MG63 (cell line): ENCODE measurements at regions not wholly inside any gene's neighbourhood (a gene's known extent, or its start where the extent isn't known, plus 50 kb on each side); places are given as distances from the start of the nearest gene placed in this dataset.
"Not testable (repeated sequence)": the region's sequence is repeated elsewhere in the genome, so short reads cannot be mapped to it uniquely, and the experiment has no call there.

Source experiments
- DNase-seq: peaks from one replicate; pipeline ENCODE4 v3.0.0-alpha.2; 2020
- H3K27me3 ChIP-seq: fragments of 250-450 bp; sonication (Bioruptor Pico); 2 replicates; pipeline ENCODE4 v1.5.1; 2020; ENCODE audit warnings: mild to moderate bottlenecking, moderate library complexity
- H3K36me3 ChIP-seq: fragments of 250-450 bp; sonication (Bioruptor Pico); 2 replicates; pipeline ENCODE4 v1.5.1; 2020; ENCODE audit warnings: mild to moderate bottlenecking, moderate library complexity
- H3K4me3 ChIP-seq: fragments of 250-450 bp; sonication (Bioruptor Pico); 2 replicates; pipeline ENCODE4 v1.5.1; 2020; ENCODE audit warnings: mild to moderate bottlenecking, moderate library complexity
- H3K9me3 ChIP-seq: fragments of 250-450 bp; sonication (Bioruptor Pico); 2 replicates; pipeline ENCODE4 v1.5.1; 2020; ENCODE audit warnings: mild to moderate bottlenecking, moderate library complexity

DNA sequence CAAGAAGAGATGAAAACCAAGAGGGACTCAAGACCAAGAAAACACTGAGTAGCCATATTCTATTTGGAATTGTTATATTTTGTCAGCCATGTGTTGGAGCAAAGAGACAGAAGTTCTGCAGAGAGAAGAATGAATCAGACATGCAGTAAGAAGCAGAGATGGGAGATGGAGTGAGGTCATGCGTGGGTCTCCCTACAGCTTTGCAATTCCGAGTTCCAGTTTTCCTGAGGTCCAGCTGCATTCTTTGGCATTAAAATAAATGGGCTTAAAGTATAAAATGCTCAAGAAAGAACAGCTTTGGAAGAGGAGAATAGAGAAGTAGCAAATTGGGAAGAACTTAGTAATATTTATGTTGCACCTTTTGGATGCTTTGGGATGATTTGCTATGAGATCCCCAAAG lies 361.6 kb downstream of the NPR3 start:
- Histone ChIP-seq H3K36me3 (no peaks in the 10 kb centered on the region), H3K9me3 (no peaks in the 10 kb centered on the region), H3K27me3 (no peaks in the 10 kb centered on the region), H3K4me3 (no peak overlapping the region)
- DNase-seq = no peak

- no peak for DNase-seq
- Histone ChIP-seq H3K36me3 (no peaks in the 10 kb centered on the region), H3K9me3 (no peaks in the 10 kb centered on the region), H3K27me3 (no peaks in the 10 kb centered on the region), H3K4me3 (no peak overlapping the region)
Observed at GRCh38 chr5:33073881-33074327, 362.8 kb downstream of the NPR3 start.

GRCh38 chr5:33074548-33074947 lies 363.4 kb downstream of the NPR3 start:
- Histone ChIP-seq H3K4me3 (no peak overlapping the region), H3K9me3 (no peaks in the 10 kb centered on the region), H3K27me3 (no peaks in the 10 kb centered on the region), H3K36me3 (no peaks in the 10 kb centered on the region)
- DNase-seq = no peak

GRCh38 chr5:33075731-33076130 lies 364.6 kb downstream of the NPR3 start:
- Histone ChIP-seq H3K36me3 (no peaks in the 10 kb centered on the region), H3K4me3 (no peak overlapping the region), H3K27me3 (no peaks in the 10 kb centered on the region), H3K9me3 (no peaks in the 10 kb centered on the region)
- DNase-seq = no peak

GRCh38 chr5:33079548-33079947 lies 361.2 kb upstream of the TARS1 start:
- H3K36me3 ChIP-seq = no peaks in the 10 kb centered on the region
- no peaks in the 10 kb centered on the region for H3K27me3 ChIP-seq
- no peak for DNase-seq
- H3K9me3 ChIP-seq = no peaks in the 10 kb centered on the region
- no peak overlapping the region for H3K4me3 ChIP-seq

DNA sequence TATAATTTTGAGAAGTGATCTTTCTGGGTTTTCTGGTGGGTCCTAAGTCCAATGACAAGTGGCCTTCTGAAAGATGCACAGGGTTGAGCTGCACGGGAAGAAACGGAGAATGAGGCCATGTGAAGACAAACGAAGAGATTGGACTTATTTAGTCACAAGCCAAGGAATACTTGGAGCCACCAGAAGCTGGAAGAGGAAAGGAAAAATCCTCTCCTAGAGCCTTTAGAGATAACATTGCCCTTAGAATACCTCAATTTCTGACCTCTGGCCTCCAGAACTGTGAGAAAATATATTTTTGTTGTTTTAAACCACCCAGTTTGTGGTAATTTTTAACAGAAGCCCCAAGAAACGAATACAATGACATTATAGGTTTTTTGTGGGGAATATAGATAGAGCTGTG lies 360.5 kb upstream of the TARS1 start:
- H3K27me3 ChIP-seq = no peaks in the 10 kb centered on the region
- no peaks in the 10 kb centered on the region for H3K9me3 ChIP-seq
- no peak overlapping the region for H3K4me3 ChIP-seq
- no peaks in the 10 kb centered on the region for H3K36me3 ChIP-seq
- no peak for DNase-seq

- peaks cover 8% of the 10 kb centered on the region for H3K9me3 ChIP-seq
- no peaks in the 10 kb centered on the region for H3K27me3 ChIP-seq
- H3K4me3 ChIP-seq = no peak overlapping the region
- no peaks in the 10 kb centered on the region for H3K36me3 ChIP-seq
- no peak for DNase-seq
Observed at GRCh38 chr5:33088176-33088575, 352.6 kb upstream of the TARS1 start.

- H3K4me3 ChIP-seq = no peak overlapping the region
- H3K27me3 ChIP-seq = no peaks in the 10 kb centered on the region
- DNase-seq = no peak
- H3K9me3 ChIP-seq = peaks cover 10% of the 10 kb centered on the region
- H3K36me3 ChIP-seq = no peaks in the 10 kb centered on the region
Observed at GRCh38 chr5:33091571-33092363, 349.0 kb upstream of the TARS1 start.

GRCh38 chr5:33092719-33093118 lies 348.0 kb upstream of the TARS1 start:
- Histone ChIP-seq H3K27me3 (no peaks in the 10 kb centered on the region), H3K9me3 (peaks cover 10% of the 10 kb centered on the region), H3K4me3 (no peak overlapping the region), H3K36me3 (no peaks in the 10 kb centered on the region)
- DNase-seq = no peak

DNA sequence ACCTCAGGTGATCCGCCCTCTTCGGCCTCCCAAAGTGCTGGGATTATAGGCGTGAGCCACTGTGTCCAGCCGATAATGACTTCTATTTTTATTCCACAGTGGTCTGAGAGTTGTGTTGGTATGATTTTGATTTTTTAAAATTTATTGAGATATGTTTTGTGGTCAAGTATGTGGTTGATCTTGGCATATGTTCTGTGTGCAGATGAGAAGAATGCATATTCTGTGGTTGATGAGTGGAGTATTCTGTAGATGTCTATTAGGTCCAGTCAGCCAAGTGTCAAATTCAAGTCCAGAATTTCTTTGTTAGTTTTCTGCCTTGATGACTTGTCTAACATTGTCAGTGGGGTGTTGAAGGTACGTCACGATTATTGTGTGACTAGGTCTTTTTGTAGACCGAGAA lies 338.2 kb upstream of the TARS1 start:
- DNase-seq = no peak
- no peaks in the 10 kb centered on the region for H3K27me3 ChIP-seq
- H3K4me3 ChIP-seq = no peak overlapping the region
- no peaks in the 10 kb centered on the region for H3K36me3 ChIP-seq
- peaks cover 23% of the 10 kb centered on the region for H3K9me3 ChIP-seq

DNA sequence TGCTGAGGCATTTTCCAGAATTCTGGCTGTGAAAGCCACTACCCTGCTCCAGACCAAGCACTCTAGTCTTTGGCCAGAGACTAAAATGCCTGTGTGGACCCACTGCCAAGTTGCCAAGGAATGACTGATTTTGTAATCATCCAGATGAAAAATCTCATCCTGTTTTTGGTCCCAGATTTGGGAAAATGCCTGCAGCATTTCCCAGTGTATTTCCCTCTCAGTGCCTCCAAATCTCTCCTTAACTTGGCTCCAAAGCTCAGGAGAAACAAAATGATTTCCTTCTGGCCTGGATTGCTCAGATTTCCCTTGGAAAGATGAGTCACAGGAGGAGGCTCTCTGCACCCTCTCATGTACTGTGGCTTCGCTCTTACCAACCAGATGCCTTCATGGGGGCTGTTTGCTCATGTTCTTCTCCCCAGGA lies 335.2 kb upstream of the TARS1 start:
- H3K4me3 ChIP-seq = no peak overlapping the region
- peak; percentile 78 for DNase-seq
- H3K9me3 ChIP-seq = peaks cover 39% of the 10 kb centered on the region
- H3K36me3 ChIP-seq = no peaks in the 10 kb centered on the region
- no peaks in the 10 kb centered on the region for H3K27me3 ChIP-seq

GRCh38 chr5:33110496-33110895 lies 330.3 kb upstream of the TARS1 start:
- H3K27me3 ChIP-seq, H3K36me3 ChIP-seq, H3K4me3 ChIP-seq, DNase-seq: not testable (repeated sequence)
- peaks cover 25% of the 10 kb centered on the region for H3K9me3 ChIP-seq

- Histone ChIP-seq H3K27me3 (no peaks in the 10 kb centered on the region), H3K36me3 (no peaks in the 10 kb centered on the region), H3K4me3 (no peak overlapping the region), H3K9me3 (peaks cover 21% of the 10 kb centered on the region)
- DNase-seq = no peak
Observed at GRCh38 chr5:33114361-33114760, 326.4 kb upstream of the TARS1 start.

- H3K4me3 ChIP-seq = no peak overlapping the region
- peaks cover 21% of the 10 kb centered on the region for H3K9me3 ChIP-seq
- H3K27me3 ChIP-seq = no peaks in the 10 kb centered on the region
- DNase-seq = no peak
- H3K36me3 ChIP-seq = no peaks in the 10 kb centered on the region
Observed at GRCh38 chr5:33115467-33115866, 325.3 kb upstream of the TARS1 start.

- Histone ChIP-seq H3K36me3 (no peaks in the 10 kb centered on the region), H3K4me3 (no peak overlapping the region), H3K9me3 (peaks cover 11% of the 10 kb centered on the region; the same call in 1 of the 2 replicates), H3K27me3 (no peaks in the 10 kb centered on the region)
- DNase-seq = peak; percentile 11
Observed at GRCh38 chr5:33118761-33119415, 321.9 kb upstream of the TARS1 start.

DNA sequence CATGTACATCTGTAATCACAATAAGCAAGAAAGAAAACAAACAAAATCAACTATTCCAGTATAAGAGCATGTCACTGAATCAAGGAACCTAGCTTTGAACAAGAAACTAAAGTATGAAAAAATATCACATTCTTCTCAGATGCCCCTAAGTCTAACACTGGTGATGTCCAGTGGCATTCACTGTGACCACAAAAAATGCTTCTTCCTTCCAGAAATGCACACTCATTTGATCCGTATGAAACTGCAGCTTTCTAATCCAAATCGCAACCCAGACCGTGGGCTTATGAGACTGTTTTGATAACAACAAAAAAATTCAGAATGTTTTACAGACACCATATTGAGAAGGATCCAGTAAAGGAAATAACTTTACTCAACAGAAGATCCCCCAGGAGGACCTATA lies 320.1 kb upstream of the TARS1 start:
- H3K36me3 ChIP-seq = no peaks in the 10 kb centered on the region
- peak; percentile 36 for DNase-seq
- H3K4me3 ChIP-seq = no peak overlapping the region
- H3K27me3 ChIP-seq = no peaks in the 10 kb centered on the region
- H3K9me3 ChIP-seq = peaks cover 11% of the 10 kb centered on the region; the same call in 1 of the 2 replicates

GRCh38 chr5:33129309-33129708 lies 311.5 kb upstream of the TARS1 start:
- H3K27me3 ChIP-seq = no peaks in the 10 kb centered on the region
- no peak for DNase-seq
- peaks cover 13% of the 10 kb centered on the region for H3K9me3 ChIP-seq
- H3K4me3 ChIP-seq = no peak overlapping the region
- no peaks in the 10 kb centered on the region for H3K36me3 ChIP-seq

- H3K4me3 ChIP-seq = no peak overlapping the region
Observed at GRCh38 chr5:33136785-33137184, 304.0 kb upstream of the TARS1 start.

More at GRCh38 chr5:33136785-33137184, 304.0 kb upstream of the TARS1 start:
- Histone ChIP-seq H3K9me3 (peaks cover 20% of the 10 kb centered on the region), H3K27me3 (no peaks in the 10 kb centered on the region), H3K36me3 (no peaks in the 10 kb centered on the region)
- DNase-seq = no peak
